ENCODE measurements at regions not wholly inside any gene's neighbourhood (a gene's known extent, or its start where the extent isn't known, plus 50 kb on each side); places are given as distances from the start of the nearest gene placed in this dataset.

GRCh38 chr6:40244699-40245098 is 310.4 kb upstream of the MOCS1 start:
- Histone ChIP-seq H3K36me3 (ENCODE audit: control insufficient read depth, insufficient read depth, low read length) (no peaks in the 10 kb centered on the region), H3K14ac (replicated peaks; ENCODE audit: low read depth, low read length) (no peak overlapping the region)
- CTCF ChIA-PET = no interaction called here

More at GRCh38 chr6:40244699-40245098, 310.4 kb upstream of the MOCS1 start:
- no peak overlapping the region for H4K8ac ChIP-seq (ENCODE audit: low read depth in 2 of 2, low read length in 2 of 2)
- H3K27me3 ChIP-seq (ENCODE audit: control insufficient read depth, insufficient read depth, low read length) = no peaks in the 10 kb centered on the region
- H2AK5ac ChIP-seq (ENCODE audit: low read depth, low read length) = no peak overlapping the region
- H4K91ac ChIP-seq (ENCODE audit: insufficient read depth, low read depth, low read length) = no peak overlapping the region
- no peak overlapping the region for H3K4ac ChIP-seq (ENCODE audit: low read depth, low read length)
- H3K4me1 ChIP-seq (ENCODE audit: control insufficient read depth, insufficient read depth, low read length) = no peaks in the 10 kb centered on the region
- H2BK15ac ChIP-seq (ENCODE audit: low read depth, low read length) = no peak overlapping the region
- H4K20me1 ChIP-seq (ENCODE audit: insufficient read depth, low read length) = no peaks in the 10 kb centered on the region
- no peaks in the 10 kb centered on the region for H3K9me1 ChIP-seq (ENCODE audit: insufficient read depth, low read length)
- no peak overlapping the region for H3K27ac ChIP-seq (ENCODE audit: insufficient read depth, low read length)
- BruUV-seq (replicated peaks) = no TSS peak
- H2BK5ac ChIP-seq (ENCODE audit: low read depth, low read length, poor library complexity, severe bottlenecking) = no peak overlapping the region
- H2BK120ac ChIP-seq (ENCODE audit: low read depth, low read length) = no peak overlapping the region
- no CpG with 5 or more reads among the region's 1 CpG for WGBS, 2 experiments (ENCODE audit: extremely low coverage in 2 of 2, insufficient read length in 1 of 2)
- POLR2A ChIA-PET (ENCODE audit: unreplicated experiment) = no interaction called here
- in situ Hi-C loops (cut with MboI; ENCODE audit: low sequenced_read_pairs) = no loop called here
- H2BK20ac ChIP-seq (ENCODE audit: low read depth, low read length) = no peak overlapping the region
- no peak overlapping the region for H4K5ac ChIP-seq (ENCODE audit: low read depth, low read length)
- H3K4me2 ChIP-seq (ENCODE audit: low read depth, low read length) = no peak overlapping the region
- no peak overlapping the region for H3K18ac ChIP-seq (ENCODE audit: low read depth, low read length)
- peaks cover 2% of the 10 kb centered on the region; the same call in 1 of the 2 replicates for H3K9me3 ChIP-seq (ENCODE audit: control insufficient read depth, insufficient read depth, low read length)
- DNase-seq (no peak), ATAC-seq (ENCODE audit: low read depth) (no peak)
- no peak overlapping the region for H2AK9ac ChIP-seq (replicated peaks; ENCODE audit: low read depth, low read length, poor library complexity)
- TF ChIP-seq RFX5 (IDR thresholded peaks at IDR 0.05; ENCODE audit: low read depth, low read length) (no peak), POLR2A (IDR thresholded peaks at IDR 0.05; ENCODE audit: low read depth, low read length) (no peak), RCOR1 (IDR thresholded peaks at IDR 0.05; ENCODE audit: insufficient replicate concordance, low read length) (no peak), USF2 (IDR thresholded peaks at IDR 0.05; ENCODE audit: low read depth, low read length) (no peak), CHD1 (IDR thresholded peaks at IDR 0.05; ENCODE audit: low read depth, low read length) (no peak), MAZ (IDR thresholded peaks at IDR 0.05; ENCODE audit: borderline replicate concordance, low read depth, low read length) (no peak), ELK1 (IDR thresholded peaks at IDR 0.05; ENCODE audit: borderline replicate concordance, low read depth, low read length) (no peak), BHLHE40 (IDR thresholded peaks at IDR 0.05; ENCODE audit: low read depth, low read length) (no peak), NFE2L2 (IDR thresholded peaks at IDR 0.05; ENCODE audit: low read depth, low read length) (no peak), MXI1 (IDR thresholded peaks at IDR 0.05; ENCODE audit: borderline replicate concordance, low read depth, low read length) (no peak), CTCF (conservative IDR thresholded peaks at IDR 0.05; ENCODE audit: low read depth, low read length) (no peak), MAFK (IDR thresholded peaks at IDR 0.05; ENCODE audit: low read depth, low read length) (no peak)
- H3K79me1 ChIP-seq (ENCODE audit: low read depth in 1 of 2, low read length in 2 of 2) = no peaks in the 10 kb centered on the region
- H3K4me3 ChIP-seq (ENCODE audit: insufficient read depth, low read depth, low read length) = no peak overlapping the region
- intact Hi-C loops (cut with micrococcal nuclease) = no loop called here
- no peak overlapping the region for H2AFZ ChIP-seq (replicated peaks; ENCODE audit: low read length, poor library complexity)
- no peak overlapping the region for H3K23ac ChIP-seq (ENCODE audit: low read depth, low read length)
- H3K56ac ChIP-seq (ENCODE audit: extremely low read depth, insufficient read depth, low read length) = no peak overlapping the region
- H3K9ac ChIP-seq (ENCODE audit: low read depth, low read length) = no peak overlapping the region
- dilution Hi-C loops (cut with HindIII; ENCODE audit: low sequenced_read_pairs, unreplicated experiment) = no loop called here

All from IMR-90 (cell line).